ENCODE measurements at regions not wholly inside any gene's neighbourhood (a gene's known extent, or its start where the extent isn't known, plus 50 kb on each side); places are given as distances from the start of the nearest gene placed in this dataset.

DNA sequence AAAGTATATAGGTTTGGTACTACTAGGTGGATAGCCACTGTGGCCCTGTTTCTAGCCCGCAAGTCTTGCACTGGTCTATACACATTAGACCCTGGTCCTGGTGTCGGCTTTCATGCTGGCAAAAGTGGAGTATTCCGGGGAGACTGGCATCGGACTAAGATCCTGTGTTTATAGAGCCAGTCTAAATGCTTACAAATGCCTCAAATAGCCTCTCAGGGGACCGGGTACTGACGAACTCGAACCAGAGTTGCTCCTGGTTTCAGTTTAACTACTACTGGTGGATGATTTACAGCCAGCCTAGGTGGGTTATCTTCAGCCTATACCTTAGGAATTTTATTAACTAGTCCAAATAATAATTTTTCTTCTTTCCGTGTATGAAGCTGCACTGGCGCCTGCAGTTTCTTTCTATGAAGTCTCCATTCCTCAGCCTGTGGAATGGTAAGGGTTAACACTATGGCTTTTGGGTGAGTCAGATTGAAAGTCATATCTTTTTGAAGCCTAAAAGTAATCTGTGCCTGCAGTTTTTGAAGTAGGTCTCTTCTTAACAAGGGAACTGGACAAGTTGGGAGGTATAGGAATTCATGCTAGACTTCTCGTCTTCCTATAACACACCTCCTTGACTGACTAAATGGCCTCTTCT lies 51.3 kb downstream of the OR10H4 start:
- DNase-seq (ENCODE audit: low spot score) = no peak

DNA sequence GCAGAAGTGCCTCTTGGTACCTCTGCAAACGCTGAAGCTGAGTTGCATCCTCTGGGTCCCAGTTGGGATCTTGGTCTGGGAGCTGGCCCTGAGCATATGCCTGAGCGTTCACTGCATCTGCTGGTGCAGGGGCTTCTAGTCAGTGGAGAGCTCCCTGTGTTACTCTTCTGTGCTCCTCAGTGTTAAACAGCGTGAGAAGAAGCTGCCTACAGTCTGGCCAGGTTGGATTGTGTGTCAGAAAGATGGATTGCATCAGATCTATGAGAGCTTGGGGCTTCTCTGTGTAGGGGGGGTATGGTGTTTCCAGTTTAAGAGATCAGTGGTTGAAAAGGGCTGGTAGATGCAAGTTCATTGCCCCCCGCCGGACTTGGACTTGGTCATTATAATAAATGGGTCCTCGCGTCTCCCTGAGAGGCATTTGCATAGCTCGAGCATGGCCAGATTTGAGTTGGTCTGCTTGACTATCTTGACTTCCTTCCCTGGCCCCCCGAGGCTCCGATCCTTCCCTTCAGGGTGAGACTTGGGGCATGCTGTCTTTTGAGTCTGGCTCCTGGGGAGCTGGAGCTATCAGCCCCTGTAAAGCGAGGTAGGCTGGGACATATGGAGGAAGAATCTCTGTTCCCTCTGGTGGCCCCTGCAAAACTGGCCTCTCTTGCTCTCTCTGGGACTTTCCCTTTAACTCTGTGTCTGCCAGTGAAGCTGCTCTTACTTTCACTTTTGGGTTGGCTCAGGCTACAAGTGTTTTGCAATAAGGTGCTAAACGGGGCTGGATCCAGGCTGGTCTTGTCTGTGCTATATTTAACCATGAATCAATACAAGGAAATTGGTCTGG lies 52.9 kb downstream of the OR10H4 start:
- DNase-seq (ENCODE audit: low spot score) = no peak

DNA sequence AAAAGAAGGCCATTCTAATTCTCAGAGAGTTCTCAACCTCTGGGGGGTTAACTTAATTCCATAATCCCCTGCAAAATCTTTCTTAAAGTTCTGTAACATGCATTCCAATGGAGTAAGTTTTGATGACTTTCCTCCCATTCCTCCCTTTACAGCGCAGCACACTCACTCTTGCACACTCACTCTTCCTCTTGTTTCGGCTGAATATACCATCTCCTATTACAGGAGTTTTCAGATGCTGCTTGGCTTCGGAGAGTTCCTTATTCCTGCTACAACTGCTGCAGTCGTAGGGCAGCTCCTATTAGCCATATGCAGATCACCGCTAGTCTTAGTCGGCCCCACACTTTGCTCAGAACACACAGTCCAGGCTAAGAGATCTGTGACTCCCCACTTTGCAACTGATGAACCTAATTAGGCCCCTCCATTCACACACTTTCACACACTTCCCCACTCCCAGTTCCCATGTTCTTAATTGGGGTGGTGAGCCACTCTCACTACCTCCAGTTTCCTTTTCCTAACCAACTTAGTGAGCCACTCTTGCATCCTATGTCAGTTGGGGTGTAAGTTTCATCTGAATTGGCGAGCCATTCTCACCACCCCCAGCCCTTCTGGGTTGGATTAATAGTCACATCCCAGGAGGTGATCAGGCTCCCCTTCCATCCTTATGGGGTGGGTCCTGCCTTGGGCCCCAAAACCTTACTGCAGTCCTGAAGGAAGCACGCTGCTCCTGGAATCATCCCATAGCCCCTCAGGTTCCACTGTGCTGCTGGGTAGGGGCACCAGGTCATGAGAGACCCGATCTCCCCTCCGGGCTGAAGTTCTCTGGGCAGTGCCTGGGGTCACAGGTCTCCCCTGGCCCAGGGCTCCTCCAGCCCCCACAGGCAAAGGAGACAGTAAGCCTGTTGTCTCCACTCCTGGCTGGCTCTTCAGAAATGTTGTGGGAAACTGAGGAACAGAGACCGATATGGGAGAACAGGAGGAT lies 53.9 kb downstream of the OR10H4 start:
- no peak for DNase-seq (ENCODE audit: low spot score)

DNA sequence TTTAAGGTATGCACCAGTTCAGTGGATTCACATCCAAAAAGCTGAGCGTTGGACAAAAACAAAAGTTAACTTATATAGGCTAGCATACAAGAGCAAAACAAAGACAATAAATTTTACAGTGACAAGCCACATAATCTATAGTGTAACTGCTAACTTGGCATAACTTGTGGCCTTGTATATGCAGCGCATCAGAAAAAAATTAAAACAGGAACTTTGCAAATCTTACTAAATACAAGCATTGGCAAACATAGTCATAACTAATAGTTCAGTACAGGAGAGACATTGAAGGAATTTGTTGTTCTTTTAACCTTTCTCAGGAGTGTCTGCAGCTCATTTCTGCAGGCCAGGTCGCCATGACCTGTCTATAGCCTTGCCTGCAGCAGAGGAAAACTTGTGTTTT lies 54.6 kb downstream of the OR10H4 start:
- DNase-seq (ENCODE audit: low spot score) = no peak

DNA sequence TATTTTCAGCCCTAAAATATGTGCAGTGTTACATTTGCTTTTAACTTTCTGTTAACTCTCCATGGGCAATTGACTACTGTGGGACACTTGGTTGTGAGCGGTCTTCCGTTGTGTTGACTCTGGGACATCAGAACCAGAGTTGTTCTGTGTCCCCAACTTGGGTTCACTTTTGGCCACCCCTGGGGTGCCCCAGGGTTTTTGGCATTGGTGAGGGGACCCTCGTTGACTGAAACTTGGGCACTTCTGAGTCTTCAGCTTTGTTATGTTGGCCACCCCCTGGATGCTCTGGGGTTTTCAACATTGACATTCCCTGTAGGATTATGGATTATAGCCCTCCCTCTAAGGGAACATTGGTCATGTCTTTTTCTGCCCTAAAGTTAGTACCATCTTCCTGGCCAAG lies 57.1 kb downstream of the OR10H4 start:
- DNase-seq (ENCODE audit: low spot score) = no peak

DNA sequence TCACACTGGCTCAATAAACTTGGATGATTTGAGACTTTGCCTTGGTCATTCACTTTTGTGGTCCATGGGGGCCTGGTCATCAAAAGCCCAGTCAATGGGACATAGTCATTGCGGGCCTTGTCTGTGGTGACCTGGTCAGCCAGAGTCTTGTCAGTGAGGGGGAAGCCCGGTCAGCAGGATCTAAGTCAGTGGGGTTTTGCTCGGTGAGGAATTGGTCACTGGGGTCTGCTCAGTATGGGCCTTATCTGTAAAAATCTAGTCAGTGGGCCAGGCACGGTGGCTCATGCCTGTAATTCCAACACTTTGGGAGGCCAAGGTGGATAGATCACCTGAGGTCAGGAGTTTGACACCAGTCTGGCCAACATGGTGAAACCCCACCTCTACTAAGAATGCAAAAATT lies 63.7 kb upstream of the TPM4 start:
- no peak for DNase-seq (ENCODE audit: low spot score)

DNA sequence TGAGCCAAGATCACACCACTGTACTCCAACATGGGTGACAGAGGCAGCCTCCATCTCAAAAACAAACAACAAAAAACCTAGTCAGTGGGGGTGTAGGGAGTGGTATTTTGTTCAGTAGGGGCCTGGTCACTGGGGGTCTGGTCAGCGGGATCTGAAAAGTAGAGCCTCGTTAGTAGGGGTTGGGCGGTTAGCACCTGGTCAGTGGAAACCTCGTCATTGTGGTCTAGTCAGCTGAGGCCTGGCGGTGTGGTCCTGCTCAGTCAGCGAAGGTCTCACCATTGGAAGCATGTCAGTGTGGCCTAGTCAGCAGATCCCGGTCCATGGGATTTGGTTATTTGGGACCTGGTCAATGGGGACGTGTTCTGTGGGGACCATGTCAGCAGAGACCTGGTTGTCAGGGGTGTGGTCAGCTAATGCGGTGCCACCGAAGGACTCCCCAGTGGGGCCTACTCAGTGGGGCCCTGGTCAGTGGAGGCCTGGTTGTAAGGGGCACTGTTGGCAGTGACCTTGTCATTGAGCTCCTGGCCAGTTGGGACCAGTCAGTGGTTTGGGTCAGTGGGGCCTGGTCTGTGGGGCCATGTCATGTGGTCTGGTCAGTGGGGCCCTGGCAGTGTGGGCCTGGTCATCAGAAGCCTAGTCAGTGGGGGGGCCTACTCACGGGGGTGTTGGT lies 63.0 kb upstream of the TPM4 start:
- no peak for DNase-seq (ENCODE audit: low spot score)

DNA sequence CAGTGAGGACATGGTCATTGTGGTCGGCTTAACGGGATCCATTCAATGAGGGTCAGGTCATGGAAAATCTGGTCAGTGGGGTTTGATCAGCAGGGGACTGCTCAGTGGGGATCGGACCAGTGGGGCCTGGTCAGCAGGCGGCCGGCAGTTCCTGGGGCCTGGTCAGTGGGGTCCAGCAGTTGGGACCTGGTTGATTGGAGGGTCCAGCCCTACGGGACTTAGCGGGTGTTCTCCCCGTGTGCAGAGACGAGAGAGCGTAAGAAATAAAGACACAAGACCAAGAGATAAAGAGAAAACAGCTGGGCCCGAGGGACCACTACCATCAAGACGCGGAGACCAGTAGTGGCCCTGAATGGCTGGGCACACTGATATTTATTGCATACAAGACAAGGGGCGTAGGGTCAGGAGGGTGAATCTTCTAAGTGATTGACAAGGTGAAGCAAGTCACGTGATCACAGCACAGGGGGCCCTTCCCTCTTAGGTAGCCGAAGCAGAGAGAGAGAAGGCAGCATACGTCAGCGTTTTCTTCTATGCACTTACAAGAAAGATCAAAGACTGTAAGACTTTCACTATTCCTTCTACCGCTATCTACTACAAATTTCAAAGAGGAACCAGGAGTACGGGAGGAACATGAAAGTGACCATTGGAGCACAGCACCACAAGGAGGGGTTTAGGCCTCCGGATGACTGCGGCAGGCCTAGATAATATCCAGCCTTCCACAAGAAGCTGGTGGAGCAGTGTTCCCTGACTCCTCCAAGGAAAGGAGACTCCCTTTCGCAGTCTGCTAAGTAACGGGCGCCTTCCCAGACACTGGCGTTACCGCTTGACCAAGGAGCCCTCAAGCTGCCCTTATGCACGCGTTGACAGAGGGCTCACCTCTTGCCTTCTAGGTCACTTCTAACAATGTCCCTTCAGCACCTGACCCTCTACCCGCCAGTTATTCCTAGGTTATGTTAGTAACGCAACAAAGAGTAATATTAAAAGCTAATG lies 62.1 kb upstream of the TPM4 start:
- no peak for DNase-seq (ENCODE audit: low spot score)

DNA sequence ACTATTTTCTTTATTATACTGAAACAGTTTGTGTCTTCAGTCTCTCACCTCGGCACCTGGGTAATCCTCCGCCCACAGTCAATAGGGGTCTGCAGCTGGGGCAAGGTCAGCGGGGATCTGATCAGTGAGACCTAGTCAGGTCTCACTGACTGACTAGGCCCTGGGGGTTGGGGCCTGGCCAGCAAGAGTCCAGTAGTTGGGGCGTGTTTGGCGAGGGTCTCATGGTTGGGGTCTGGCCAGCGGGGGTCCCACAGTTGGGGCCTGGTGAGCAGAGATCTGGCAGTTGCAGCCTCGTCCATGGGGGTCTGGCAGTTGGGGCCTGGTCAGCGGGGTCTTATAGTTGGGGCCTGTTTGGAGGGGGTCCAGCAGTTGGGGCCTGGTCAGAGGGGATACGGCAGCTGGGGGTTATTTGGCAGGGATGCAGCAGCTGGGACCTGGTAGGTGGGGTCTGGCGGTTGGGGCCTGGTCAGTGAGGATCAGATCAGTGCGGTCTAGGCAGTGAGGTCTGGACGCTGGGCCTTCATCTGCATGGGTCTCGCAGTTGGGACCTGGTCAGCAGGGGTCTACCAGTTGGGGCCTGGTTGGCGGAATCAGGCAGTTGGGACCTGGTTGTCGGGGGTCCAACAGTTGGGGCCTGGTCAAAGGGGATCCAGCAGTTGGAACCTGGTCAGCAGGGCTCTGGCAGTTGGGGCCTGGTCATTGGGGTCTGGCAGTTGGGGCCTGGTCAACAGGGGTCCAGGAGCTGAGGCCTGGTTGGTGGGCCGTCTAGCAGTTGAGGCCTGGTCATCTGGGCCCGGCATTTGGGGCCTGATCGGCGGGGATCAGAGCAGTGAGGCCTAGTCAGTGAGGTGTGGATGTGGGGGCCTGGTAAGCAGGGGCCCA lies 61.1 kb upstream of the TPM4 start:
- DNase-seq (ENCODE audit: low spot score) = no peak

DNA sequence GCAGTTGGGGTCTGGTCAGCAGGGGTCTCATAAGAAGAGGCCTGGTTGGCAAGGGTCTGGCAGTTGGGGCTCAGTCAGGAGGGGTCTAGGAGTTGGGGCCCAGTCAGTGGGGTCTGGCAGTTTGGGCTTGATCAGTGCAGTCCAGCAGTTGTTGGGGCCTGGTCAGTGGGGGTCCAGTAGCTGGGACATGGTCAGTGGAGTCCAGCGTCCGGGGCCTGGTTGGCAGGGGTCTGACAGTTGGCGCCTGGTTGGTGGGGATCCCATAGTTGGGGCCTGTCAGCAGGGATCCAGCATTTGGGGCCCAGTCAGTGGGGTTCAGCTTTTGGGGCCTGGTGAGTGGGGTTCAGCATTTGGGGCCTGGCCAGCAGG lies 60.5 kb upstream of the TPM4 start:
- no peak for DNase-seq (ENCODE audit: low spot score)

DNA sequence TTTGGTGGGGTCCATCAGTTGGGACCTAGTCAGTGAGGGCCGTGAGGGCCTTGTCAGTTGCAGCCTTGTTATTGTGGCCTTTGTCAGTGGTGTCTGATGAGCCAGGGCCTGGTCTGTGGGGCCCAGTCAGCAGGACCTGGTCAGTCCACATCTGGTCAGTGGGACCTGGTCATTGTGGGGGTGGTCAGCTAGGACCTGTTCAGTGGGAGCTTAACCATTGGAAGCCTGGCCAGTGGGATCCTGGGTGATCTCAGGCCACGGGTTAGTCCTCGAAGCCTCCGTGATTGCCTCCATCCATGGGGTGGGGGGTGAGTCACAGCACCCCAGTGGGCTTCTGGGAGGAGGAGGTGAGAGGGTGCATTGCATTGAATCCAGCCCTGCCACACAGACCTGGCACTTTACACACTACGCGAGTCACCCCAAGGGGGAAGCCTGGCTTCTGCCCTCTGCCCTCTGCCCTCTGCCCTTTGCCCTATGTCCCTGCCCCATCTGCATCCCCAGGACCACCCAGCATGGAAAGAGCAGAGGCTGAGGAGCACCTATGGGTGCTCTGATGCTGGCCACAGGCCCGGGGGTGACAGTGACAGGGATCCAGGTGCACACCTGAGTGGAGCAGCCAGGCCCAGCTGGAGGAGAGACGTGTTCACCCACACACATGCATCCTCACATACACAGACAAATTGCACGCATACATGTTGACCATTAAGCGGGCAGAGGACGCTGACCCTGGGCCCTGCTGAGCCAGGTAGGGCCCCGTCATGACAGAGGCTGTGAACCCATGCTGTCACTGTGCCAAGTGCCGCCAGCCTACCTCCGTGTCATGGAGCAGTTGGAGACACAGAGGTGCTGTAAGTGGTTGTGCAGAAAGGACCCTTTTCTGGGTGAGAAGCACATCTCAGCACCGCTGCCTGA lies 59.8 kb upstream of the TPM4 start:
- DNase-seq (ENCODE audit: low spot score) = no peak

DNA sequence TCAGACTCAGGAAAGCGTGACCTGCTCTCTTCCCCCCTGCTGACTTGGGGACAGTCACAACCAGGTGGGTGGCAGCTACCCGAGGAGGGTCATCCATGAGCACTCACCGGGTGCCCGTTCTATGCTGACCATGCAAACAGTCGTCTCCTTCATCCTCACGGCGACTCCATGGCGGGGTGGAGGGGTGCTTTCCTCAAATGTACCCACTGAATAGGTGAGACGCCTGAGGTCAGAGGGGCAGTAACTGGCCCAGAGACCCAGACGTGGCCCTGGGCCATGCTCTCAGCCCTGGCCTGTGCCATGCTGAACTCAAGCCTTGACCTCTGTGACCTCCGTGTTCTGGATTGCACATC lies 59.2 kb upstream of the TPM4 start:
- no peak for DNase-seq (ENCODE audit: low spot score)

DNA sequence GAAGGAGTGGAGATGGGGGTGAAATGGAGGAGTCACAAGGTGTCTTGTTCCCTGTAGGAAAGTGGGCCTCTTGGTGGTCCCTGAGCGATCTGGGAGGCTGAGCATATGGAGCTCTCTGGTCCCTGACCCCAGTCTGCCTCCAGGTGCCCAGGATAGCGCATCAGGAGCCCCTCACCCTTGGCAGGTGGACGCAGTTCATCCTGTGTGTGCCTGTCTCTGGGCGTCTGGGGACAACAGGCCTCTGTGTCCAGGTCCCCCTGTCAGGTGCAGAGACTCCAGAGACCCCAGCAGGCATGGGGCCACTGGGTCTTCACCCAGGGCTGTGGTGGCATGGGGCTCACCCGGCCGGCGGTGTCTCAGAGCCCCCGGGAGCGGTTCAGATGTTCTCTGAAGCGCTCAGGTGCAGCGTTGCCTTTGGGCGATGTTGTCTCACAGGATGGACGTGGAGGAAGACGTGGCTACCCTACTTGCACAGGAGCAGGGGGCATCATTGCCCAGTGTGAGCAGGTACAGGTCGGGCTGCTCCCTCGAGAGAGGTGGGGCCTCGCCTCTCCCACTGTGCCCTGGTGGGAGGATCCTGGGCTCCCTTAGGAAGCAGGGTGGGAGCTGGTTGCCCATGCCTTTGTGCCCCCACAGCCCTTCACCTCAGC lies 58.1 kb upstream of the TPM4 start:
- DNase-seq (ENCODE audit: low spot score) = no peak

DNA sequence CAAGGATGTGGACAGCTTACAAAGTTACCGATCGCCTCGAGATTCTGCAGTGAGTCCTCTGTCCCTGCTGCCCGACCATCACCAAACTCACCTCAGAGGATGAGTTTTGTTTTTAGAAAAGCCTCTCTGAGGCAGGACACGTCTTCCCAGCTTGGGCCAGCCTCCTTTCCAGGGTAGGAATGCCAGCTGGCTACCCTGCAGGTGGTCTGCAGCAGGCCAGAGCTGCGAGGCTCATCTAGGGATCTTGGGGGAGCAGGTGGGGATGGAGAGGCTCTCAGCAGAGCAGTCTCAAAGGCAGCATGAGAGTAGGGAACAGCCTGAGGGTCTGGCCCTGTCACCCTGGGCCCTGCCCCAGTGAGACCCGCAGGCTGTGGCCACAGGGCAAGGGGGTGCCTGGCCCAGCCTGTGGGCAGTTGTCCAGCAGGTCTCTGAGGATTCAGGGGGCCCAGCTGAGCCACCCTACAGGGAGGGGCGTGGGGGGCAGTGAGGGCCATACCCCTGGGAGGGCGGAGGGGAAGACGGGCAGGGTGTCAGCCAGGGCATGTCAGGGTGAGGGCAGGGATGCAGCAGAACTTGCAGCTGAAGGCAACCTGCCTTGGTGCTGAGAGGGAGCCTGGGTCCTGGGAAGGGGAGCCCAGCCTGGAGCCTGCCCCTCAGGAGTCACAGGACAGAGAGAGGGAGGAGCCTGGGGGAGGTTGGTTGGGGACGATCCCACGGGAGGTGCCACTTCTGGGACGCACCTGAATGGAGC lies 57.3 kb upstream of the TPM4 start:
- DNase-seq (ENCODE audit: low spot score) = no peak

DNA sequence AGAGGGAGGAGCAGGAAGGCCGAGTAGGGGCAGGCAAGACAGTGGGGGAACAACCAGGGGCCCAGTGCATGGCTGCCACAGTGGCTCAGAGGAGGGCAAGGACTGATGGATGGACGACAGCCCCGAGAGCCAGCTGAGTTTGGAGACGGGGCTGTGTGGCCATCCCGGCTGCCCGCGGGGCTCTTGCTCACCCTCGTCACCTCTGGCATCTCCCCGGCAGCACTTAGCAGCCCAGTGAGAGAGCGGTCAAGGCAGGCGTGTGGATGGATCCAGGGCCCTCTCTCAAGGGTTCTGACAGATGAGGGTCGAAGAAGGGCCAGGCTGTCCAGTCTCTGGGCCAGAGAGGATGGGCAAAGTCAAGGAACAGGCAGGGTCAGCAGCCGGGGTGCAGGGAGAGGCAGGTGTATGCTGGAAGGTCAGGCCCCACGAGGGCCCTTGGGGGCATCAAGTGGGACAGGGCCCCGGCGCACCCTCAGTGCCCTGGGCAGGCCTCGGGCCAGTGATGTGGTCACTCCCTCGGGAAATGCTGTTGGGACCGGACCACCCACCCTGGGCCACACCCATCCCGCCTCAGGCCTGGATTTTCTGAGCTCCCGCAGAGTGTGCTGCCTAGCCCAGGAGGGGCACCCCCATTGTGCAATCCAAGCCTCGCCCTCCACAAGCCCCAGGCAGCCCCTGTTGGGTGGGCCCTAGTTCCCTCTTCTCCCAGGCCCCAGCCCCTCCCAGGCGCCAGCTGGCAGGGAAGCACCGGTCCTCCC lies 56.4 kb upstream of the TPM4 start:
- DNase-seq (ENCODE audit: low spot score) = no peak

DNA sequence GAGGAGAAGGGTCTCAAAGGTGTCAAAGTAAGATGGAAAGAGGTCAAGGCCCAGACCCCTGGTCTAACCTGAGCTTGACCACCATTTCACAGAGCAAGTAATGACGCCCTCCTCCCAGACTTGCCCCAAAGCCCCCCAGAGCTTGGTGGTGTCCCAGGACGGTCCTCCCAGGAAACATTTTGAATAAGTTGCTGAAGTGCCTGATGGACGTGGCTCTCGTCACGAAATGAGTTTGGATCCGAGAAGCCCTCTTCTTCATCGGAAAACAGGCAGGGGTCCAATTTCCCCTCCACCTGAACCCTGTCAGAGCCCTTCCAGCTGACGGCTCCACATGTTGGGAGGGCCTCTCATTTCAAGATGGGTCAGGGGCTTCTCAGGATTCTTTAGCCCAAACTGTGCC lies 54.5 kb upstream of the TPM4 start:
- no peak for DNase-seq (ENCODE audit: low spot score)

DNA sequence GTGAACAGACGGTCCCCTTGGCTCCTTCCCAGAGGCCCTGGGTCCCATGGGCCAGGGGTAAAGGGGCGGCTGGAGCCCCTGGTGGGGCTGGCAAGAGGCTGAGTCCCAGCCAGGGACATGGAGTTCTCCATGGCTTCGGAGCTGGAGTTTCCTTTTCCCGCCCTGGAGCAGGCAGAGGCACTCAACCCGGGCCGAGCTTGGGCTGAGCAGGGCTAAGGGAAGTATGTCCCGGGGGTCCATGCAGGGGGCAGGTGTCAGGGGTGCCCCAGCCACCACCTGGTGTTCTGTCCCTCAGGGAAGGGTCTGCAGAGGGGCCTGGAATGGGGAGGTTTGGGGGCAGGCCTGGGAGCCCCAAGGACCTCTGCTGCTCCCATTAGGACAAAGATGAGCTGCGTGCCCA lies 54.0 kb upstream of the TPM4 start:
- no peak for DNase-seq (ENCODE audit: low spot score)
